Endodermal cell (in vitro differentiated cells): ENCODE measurements at regions not wholly inside any gene's neighbourhood (a gene's known extent, or its start where the extent isn't known, plus 50 kb on each side); places are given as distances from the start of the nearest gene placed in this dataset.

ENCODE experiments used
- DNase-seq: peaks from one replicate; pipeline ENCODE4 v3.0.0-alpha.2; 2017
- H3K27ac ChIP-seq: 2 replicates; pipeline ENCODE4 v1.5.1; 2013; ENCODE audit warnings: mild to moderate bottlenecking, low read depth, low read length, moderate library complexity
- H3K27me3 ChIP-seq: 2 replicates; pipeline ENCODE4 v1.6.1; 2013; ENCODE audit warnings: mild to moderate bottlenecking, low read length, moderate library complexity; ENCODE audit not compliant: insufficient read depth, control insufficient read depth, poor library complexity, severe bottlenecking
- H3K36me3 ChIP-seq: 2 replicates; pipeline ENCODE4 v1.7.0; 2013; ENCODE audit warnings: mild to moderate bottlenecking, low read length, moderate library complexity; ENCODE audit not compliant: control insufficient read depth, insufficient read depth
- H3K4me1 ChIP-seq: one replicate; pipeline ENCODE4 v1.7.0; 2013; ENCODE audit warnings: low read length; ENCODE audit not compliant: control insufficient read depth, insufficient read depth
- H3K4me3 ChIP-seq: 2 replicates; pipeline ENCODE4 v1.5.1; 2013; ENCODE audit warnings: mild to moderate bottlenecking, low read length, moderate library complexity
- H3K9ac ChIP-seq: 2 replicates; pipeline ENCODE4 v1.6.1; 2013; ENCODE audit warnings: mild to moderate bottlenecking, low read length, moderate library complexity; ENCODE audit not compliant: poor library complexity, severe bottlenecking; ENCODE audit errors: extremely low read depth
- H3K9me3 ChIP-seq: 2 replicates; pipeline ENCODE4 v1.6.1; 2013; ENCODE audit warnings: mild to moderate bottlenecking, low read length, moderate library complexity; ENCODE audit not compliant: control insufficient read depth
- H3K27ac Mint-ChIP-seq: 2 replicates; pipeline ENCODE4 v1.8.0; 2020; ENCODE audit warnings: mixed read lengths
- H3K27me3 Mint-ChIP-seq: 2 replicates; pipeline ENCODE4 v1.8.0; 2021; ENCODE audit warnings: mild to moderate bottlenecking, mixed read lengths; ENCODE audit not compliant: insufficient read depth
- H3K36me3 Mint-ChIP-seq: 2 replicates; pipeline ENCODE4 v1.8.0; 2020; ENCODE audit warnings: low read depth, mixed read lengths
- H3K4me1 Mint-ChIP-seq: 2 replicates; pipeline ENCODE4 v1.8.0; 2020; ENCODE audit warnings: mixed read lengths
- H3K4me3 Mint-ChIP-seq: 2 replicates; pipeline ENCODE4 v1.8.0; 2020; ENCODE audit warnings: mild to moderate bottlenecking, moderate library complexity, mixed read lengths
- H3K9me3 Mint-ChIP-seq: 2 replicates; pipeline ENCODE4 v1.8.0; 2020; ENCODE audit warnings: mild to moderate bottlenecking, mixed read lengths
- WGBS, 2 experiments: methylation state at CpG; one replicate each; pipeline versions ENCODE4 v1.1.5 to v1.1.7; 2013; ENCODE audit warnings: missing lambda C conversion rate in 2 of 2, mixed read lengths in 1 of 2; ENCODE audit not compliant: insufficient coverage in 1 of 2, insufficient read length in 1 of 2; 5-methylcytosine and 5-hydroxymethylcytosine counted together
- TF ChIP-seq, protein P1 (sequence below): fragments of 200-600 bp; sonication (generic); conservative IDR thresholded peaks from 2 replicates; pipeline ENCODE4 v1.5.0; 2021; ENCODE audit warnings: antibody characterized with exemption, mild to moderate bottlenecking

DNA sequence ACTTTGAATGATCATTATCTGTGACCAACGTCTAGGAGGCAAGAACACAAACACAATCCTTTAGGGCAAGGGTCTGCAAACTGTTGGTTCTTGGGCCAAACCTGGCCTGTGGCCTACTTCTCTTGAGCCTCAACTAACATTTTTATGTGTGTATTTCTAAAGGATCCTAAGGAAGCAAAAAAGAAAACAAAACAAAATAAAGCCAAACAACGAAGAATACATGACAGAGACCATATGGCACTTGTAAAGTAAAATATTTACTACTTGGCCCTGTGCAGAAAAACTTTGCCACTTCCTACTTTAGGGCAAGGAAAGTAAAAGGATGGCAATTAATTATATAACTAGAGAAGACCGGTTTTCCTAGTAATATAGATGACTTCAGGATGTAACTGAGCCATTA lies 1056.2 kb downstream of the EPHA7 start:
- 93% methylated on average over 3 of the region's 3 CpGs; no CpG with 5 or more reads in 1 of the 2 experiments for WGBS, 2 experiments
- H3K9ac ChIP-seq = no peak overlapping the region
- no peaks in the 10 kb centered on the region for H3K27me3 Mint-ChIP-seq
- no peak overlapping the region for H3K27ac Mint-ChIP-seq
- TF ChIP-seq, protein P1, sequence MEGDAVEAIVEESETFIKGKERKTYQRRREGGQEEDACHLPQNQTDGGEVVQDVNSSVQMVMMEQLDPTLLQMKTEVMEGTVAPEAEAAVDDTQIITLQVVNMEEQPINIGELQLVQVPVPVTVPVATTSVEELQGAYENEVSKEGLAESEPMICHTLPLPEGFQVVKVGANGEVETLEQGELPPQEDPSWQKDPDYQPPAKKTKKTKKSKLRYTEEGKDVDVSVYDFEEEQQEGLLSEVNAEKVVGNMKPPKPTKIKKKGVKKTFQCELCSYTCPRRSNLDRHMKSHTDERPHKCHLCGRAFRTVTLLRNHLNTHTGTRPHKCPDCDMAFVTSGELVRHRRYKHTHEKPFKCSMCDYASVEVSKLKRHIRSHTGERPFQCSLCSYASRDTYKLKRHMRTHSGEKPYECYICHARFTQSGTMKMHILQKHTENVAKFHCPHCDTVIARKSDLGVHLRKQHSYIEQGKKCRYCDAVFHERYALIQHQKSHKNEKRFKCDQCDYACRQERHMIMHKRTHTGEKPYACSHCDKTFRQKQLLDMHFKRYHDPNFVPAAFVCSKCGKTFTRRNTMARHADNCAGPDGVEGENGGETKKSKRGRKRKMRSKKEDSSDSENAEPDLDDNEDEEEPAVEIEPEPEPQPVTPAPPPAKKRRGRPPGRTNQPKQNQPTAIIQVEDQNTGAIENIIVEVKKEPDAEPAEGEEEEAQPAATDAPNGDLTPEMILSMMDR = no peak
- H3K9me3 Mint-ChIP-seq = no peaks in the 10 kb centered on the region
- no peaks in the 10 kb centered on the region for H3K36me3 Mint-ChIP-seq
- no peaks in the 10 kb centered on the region for H3K27me3 ChIP-seq
- no peaks in the 10 kb centered on the region for H3K36me3 ChIP-seq
- DNase-seq = no peak
- H3K4me3 ChIP-seq = no peak overlapping the region
- no peak overlapping the region for H3K27ac ChIP-seq
- peaks cover 3% of the 10 kb centered on the region for H3K4me1 Mint-ChIP-seq
- H3K4me3 Mint-ChIP-seq = no peak overlapping the region
- H3K9me3 ChIP-seq = no peaks in the 10 kb centered on the region
- H3K4me1 ChIP-seq = no peaks in the 10 kb centered on the region

DNA sequence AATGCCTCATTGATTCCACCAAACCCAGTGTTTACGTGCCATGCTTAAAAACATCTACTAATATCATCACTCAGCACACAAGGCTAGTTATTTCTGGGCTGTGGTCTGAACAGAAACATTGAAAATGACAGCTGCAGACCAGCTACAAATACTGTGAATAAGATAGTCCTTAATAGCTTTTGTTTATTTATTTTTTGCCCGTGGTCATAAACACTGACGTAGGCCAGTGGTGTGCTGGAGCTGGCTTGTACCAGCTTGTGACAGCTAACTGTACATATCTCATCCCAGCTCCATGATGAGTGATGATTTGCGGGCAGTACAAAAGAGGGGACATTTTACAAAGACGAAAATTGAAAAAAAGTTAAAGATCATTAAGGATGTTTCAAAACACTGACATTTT lies 1057.0 kb downstream of the EPHA7 start:
- TF ChIP-seq, protein P1 = no peak
- Histone ChIP-seq H3K27me3 (no peaks in the 10 kb centered on the region), H3K27ac (no peak overlapping the region), H3K36me3 (no peaks in the 10 kb centered on the region), H3K9ac (no peak overlapping the region), H3K4me3 (no peak overlapping the region), H3K4me1 (no peaks in the 10 kb centered on the region), H3K9me3 (no peaks in the 10 kb centered on the region)
- no peaks in the 10 kb centered on the region for H3K9me3 Mint-ChIP-seq
- 96 to 100% methylated on average over 2 to 5 of the region's 5 CpGs for WGBS, 2 experiments
- no peak for DNase-seq
- H3K27me3 Mint-ChIP-seq = no peaks in the 10 kb centered on the region
- no peak overlapping the region for H3K4me3 Mint-ChIP-seq
- no peaks in the 10 kb centered on the region for H3K36me3 Mint-ChIP-seq
- no peak overlapping the region for H3K27ac Mint-ChIP-seq
- H3K4me1 Mint-ChIP-seq = peaks cover 3% of the 10 kb centered on the region

DNA sequence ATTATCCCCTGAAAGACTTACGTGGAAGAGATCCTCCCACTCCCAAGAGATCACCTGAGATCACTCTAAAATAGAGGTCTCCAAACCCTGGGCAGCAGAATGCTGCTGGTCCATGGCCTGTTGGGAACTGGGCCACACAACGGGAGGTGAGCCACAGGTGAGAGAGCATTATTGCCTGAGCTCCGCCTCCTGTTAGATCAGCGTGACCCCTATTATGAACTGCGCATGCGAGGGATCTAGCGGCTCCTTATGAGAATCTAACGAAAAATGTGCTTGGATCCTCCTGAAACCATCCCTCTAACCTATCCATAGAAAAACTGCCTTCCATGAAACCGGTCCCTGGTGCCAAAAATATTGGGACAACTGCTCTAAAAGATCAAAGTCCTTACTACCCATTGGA lies 1057.4 kb downstream of the EPHA7 start:
- H3K27me3 ChIP-seq = no peaks in the 10 kb centered on the region
- H3K9ac ChIP-seq = no peak overlapping the region
- Mint-ChIP-seq H3K4me3 (no peak overlapping the region), H3K27me3 (no peaks in the 10 kb centered on the region), H3K27ac (no peak overlapping the region), H3K9me3 (no peaks in the 10 kb centered on the region), H3K36me3 (no peaks in the 10 kb centered on the region), H3K4me1 (peaks cover 3% of the 10 kb centered on the region)
- no peaks in the 10 kb centered on the region for H3K36me3 ChIP-seq
- no peaks in the 10 kb centered on the region for H3K9me3 ChIP-seq
- TF ChIP-seq, protein P1 = no peak
- H3K4me3 ChIP-seq = no peak overlapping the region
- peak; percentile 42 for DNase-seq
- no peaks in the 10 kb centered on the region for H3K4me1 ChIP-seq
- WGBS, 2 experiments = 90 to 92% methylated on average over 6 to 9 of the region's 9 CpGs
- H3K27ac ChIP-seq = no peak overlapping the region
